ENCODE measurements at regions not wholly inside any gene's neighbourhood (a gene's known extent, or its start where the extent isn't known, plus 50 kb on each side); places are given as distances from the start of the nearest gene placed in this dataset.

DNA sequence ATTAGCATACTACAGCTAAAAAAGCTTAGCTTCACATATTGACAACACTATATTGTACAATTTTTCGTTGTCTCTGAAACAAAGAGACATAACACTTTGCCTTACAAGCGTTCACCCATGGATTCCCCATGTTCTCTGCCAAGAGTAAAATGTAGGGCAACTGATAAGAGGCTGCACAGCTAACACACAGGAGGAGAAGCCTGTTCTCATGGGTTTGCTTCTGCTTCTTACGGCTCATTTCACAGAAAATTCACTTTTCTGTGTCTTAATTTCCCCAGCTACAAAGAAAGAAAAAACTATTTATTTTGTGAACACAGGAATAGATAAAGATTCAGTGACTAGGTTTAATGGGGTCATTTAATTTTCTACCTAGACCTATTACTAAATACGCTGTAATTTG, 182.8 kb upstream of the DLGAP1 start:
- no peak overlapping the region for H3K4me3 ChIP-seq
- WGBS, 10 experiments: 5 to 100% (median 60%) methylated on average over 2 to 4 of the region's 4 CpGs; no CpG with 5 or more reads in 1 of the 10 experiments
- in situ Hi-C loops (cut with MboI; ENCODE audit: low pct_unique_long_range_greater_than_20kb in 2 of 9, low sequenced_read_pairs in 9 of 9, unreplicated experiment in 9 of 9): no loop called here
- peaks cover 13 to 18% of the 10 kb centered on the region in 2 donors for H3K4me1 ChIP-seq (replicated peaks in 1 of 2)
- ATAC-seq (replicated peaks in 6 of 8): no peak
- no peak overlapping the region for H3K27ac ChIP-seq

GRCh38 chr18:4636967-4637366, 181.9 kb upstream of the DLGAP1 start:
- in situ Hi-C loops (cut with MboI; ENCODE audit: low pct_unique_long_range_greater_than_20kb in 2 of 9, low sequenced_read_pairs in 9 of 9, unreplicated experiment in 9 of 9): no loop called here

GRCh38 chr18:4631239-4631638, 176.1 kb upstream of the DLGAP1 start:
- WGBS, 10 experiments: 0 to 100% (median 91%) methylated on average over 1 to 6 of the region's 6 CpGs; no CpG with 5 or more reads in 2 of the 10 experiments
- Histone ChIP-seq H3K4me1 (replicated peaks in 1 of 2) (no peaks in the 10 kb centered on the region), H3K27ac (no peak overlapping the region), H3K4me3 (no peak overlapping the region)
- in situ Hi-C loops (cut with MboI; ENCODE audit: low pct_unique_long_range_greater_than_20kb in 2 of 9, low sequenced_read_pairs in 9 of 9, unreplicated experiment in 9 of 9): no loop called here
- no peak for ATAC-seq (replicated peaks in 6 of 8)

More at GRCh38 chr18:4636967-4637366, 181.9 kb upstream of the DLGAP1 start:
- Histone ChIP-seq H3K4me3 (no peak overlapping the region), H3K4me1 (replicated peaks in 1 of 2) (peaks cover 10 to 14% of the 10 kb centered on the region in 2 donors), H3K27ac (no peak overlapping the region)
- 0 to 100% (median 65%) methylated on average over 1 to 3 of the region's 4 CpGs; no CpG with 5 or more reads in 3 of the 10 experiments for WGBS, 10 experiments
- peak in 5 of 8 experiments; percentile 65 to 91 (median 91) for ATAC-seq (replicated peaks in 6 of 8)

- Histone ChIP-seq H3K4me1 (replicated peaks in 1 of 2) (peaks cover 0 to 6% of the 10 kb centered on the region in 2 donors), H3K27ac (no peak overlapping the region), H3K4me3 (no peak overlapping the region)
- in situ Hi-C loops (cut with MboI; ENCODE audit: low pct_unique_long_range_greater_than_20kb in 2 of 9, low sequenced_read_pairs in 9 of 9, unreplicated experiment in 9 of 9): no loop called here
- peak in 5 of 8 experiments; percentile 52 to 89 (median 79) for ATAC-seq (replicated peaks in 6 of 8)
- WGBS, 10 experiments: 0 to 48% (median 30%) methylated on average over 1 to 3 of the region's 3 CpGs; no CpG with 5 or more reads in 1 of the 10 experiments
Measured at GRCh38 chr18:4605212-4605611, 150.1 kb upstream of the DLGAP1 start.

GRCh38 chr18:4603955-4604354, 148.8 kb upstream of the DLGAP1 start:
- in situ Hi-C loops (cut with MboI; ENCODE audit: low pct_unique_long_range_greater_than_20kb in 2 of 9, low sequenced_read_pairs in 9 of 9, unreplicated experiment in 9 of 9): no loop called here
- WGBS, 10 experiments: 0 to 100% (median 80%) methylated on average over 1 to 7 of the region's 7 CpGs; no CpG with 5 or more reads in 1 of the 10 experiments
- ATAC-seq (replicated peaks in 6 of 8): no peak
- no peak overlapping the region for H3K4me3 ChIP-seq
- no peak overlapping the region for H3K27ac ChIP-seq
- H3K4me1 ChIP-seq (replicated peaks in 1 of 2): peaks cover 0 to 6% of the 10 kb centered on the region in 2 donors

- 0 to 100% (median 66%) methylated on average over 1 to 4 of the region's 4 CpGs; no CpG with 5 or more reads in 2 of the 10 experiments for WGBS, 10 experiments
- in situ Hi-C loops (cut with MboI; ENCODE audit: low pct_unique_long_range_greater_than_20kb in 2 of 9, low sequenced_read_pairs in 9 of 9, unreplicated experiment in 9 of 9): no loop called here
- H3K4me1 ChIP-seq (replicated peaks in 1 of 2): no peaks in the 10 kb centered on the region
- no peak for ATAC-seq (replicated peaks in 6 of 8)
- no peak overlapping the region for H3K27ac ChIP-seq
- H3K4me3 ChIP-seq: no peak overlapping the region
Measured at GRCh38 chr18:4599312-4599711, 144.2 kb upstream of the DLGAP1 start.

DNA sequence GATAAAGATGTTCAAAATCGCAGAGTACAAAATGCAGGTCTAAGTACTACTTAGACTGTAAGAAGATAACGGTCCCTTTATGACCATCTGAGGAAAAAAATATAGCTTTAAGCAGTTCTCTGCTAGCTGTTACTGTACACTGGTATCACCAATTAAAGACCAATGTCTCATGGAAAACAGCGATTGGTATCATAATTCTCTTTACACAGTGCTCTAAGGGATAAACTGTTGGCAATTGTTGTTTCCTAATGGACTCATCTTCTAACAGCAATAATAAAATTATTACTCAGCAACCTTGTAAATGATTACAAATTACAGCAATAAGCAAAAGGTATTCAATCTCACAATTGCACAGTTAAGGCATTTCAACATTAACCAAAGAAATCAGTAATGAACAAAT, 142.2 kb upstream of the DLGAP1 start:
- in situ Hi-C loops (cut with MboI; ENCODE audit: low pct_unique_long_range_greater_than_20kb in 2 of 9, low sequenced_read_pairs in 9 of 9, unreplicated experiment in 9 of 9): no loop called here
- H3K4me1 ChIP-seq (replicated peaks in 1 of 2): no peaks in the 10 kb centered on the region
- H3K4me3 ChIP-seq: no peak overlapping the region
- WGBS, 10 experiments: 4 to 100% (median 85%) methylated on average over 1 to 3 of the region's 3 CpGs
- H3K27ac ChIP-seq: no peak overlapping the region
- no peak for ATAC-seq (replicated peaks in 6 of 8)

DNA sequence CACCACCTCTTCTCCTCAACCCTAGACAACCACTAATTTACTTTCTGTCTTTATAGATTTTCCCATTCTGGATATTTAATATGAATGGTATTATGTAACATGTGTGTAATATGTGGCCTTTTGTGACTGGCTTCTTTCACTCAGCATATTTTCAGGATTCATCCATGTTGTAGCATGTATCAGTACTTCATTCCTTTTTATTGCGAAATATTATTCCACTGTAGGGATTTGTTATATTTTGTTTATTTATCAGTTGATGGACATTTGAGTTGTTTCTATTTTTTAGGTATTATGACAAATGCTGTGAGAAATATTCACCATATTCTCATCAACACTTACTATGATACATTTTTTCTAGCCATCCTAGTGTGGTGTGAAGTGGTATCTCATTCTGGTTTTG, 138.8 kb upstream of the DLGAP1 start:
- in situ Hi-C loops (cut with MboI; ENCODE audit: low pct_unique_long_range_greater_than_20kb in 2 of 9, low sequenced_read_pairs in 9 of 9, unreplicated experiment in 9 of 9): no loop called here
- Histone ChIP-seq H3K4me1 (replicated peaks in 1 of 2) (peaks cover 0 to 9% of the 10 kb centered on the region in 2 donors), H3K27ac (no peak overlapping the region), H3K4me3 (no peak overlapping the region)
- 0 to 100% (median 100%) methylated on average over 1 of the region's 1 CpG; no CpG with 5 or more reads in 1 of the 10 experiments for WGBS, 10 experiments
- no peak for ATAC-seq (replicated peaks in 6 of 8)

- H3K4me1 ChIP-seq (replicated peaks in 1 of 2): peaks cover 0 to 13% of the 10 kb centered on the region in 2 donors
- 0 to 100% (median 56%) methylated on average over 2 to 4 of the region's 4 CpGs; no CpG with 5 or more reads in 1 of the 10 experiments for WGBS, 10 experiments
- H3K4me3 ChIP-seq: no peak overlapping the region
- in situ Hi-C loops (cut with MboI; ENCODE audit: low pct_unique_long_range_greater_than_20kb in 2 of 9, low sequenced_read_pairs in 9 of 9, unreplicated experiment in 9 of 9): no loop called here
- peak in 1 of 8 experiments; percentile 76 for ATAC-seq (replicated peaks in 6 of 8)
- no peak overlapping the region for H3K27ac ChIP-seq
Measured at GRCh38 chr18:4593459-4593858, 138.4 kb upstream of the DLGAP1 start.

DNA sequence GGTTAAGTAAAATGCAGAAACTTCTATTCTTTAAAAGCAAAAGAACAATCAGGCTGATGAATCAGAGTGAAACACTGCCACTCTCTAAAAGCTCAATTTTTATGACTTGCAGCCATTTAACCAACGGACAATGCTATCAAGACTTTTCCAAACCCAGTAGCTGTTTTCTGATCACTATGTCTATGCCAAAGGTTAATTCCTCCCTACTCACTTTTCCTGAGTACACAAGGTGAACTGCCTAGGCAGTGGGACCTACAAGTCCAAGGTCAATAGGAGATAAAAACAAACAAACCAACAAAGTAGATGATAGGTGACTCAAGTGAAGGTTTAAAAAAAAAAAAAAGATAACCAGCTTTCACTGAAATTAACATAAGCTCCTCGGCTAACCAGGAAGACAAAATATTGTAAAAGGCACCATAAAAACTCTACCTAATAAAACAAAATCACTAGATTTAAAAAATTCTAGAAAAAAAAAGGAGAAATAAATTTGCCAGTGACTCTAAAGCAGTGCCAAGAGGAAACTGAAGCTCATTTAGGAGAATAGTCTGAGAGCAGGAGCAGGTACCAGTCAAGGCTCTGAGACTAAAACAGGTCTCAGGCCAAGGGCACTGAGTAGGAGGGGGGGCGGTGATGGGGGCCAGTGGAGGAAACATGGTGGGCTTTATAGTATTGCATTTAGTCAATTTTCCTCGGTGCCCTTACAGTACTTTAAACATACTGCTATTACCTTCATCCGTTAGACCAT, 134.1 kb upstream of the DLGAP1 start:
- 2 to 90% (median 63%) methylated on average over 1 to 5 of the region's 5 CpGs; no CpG with 5 or more reads in 1 of the 10 experiments for WGBS, 10 experiments
- ATAC-seq (replicated peaks in 6 of 8): no peak
- H3K4me3 ChIP-seq: no peak overlapping the region
- no peak overlapping the region for H3K27ac ChIP-seq
- peaks cover 13 to 43% of the 10 kb centered on the region in 2 donors for H3K4me1 ChIP-seq (replicated peaks in 1 of 2)
- in situ Hi-C loops (cut with MboI; ENCODE audit: low pct_unique_long_range_greater_than_20kb in 2 of 9, low sequenced_read_pairs in 9 of 9, unreplicated experiment in 9 of 9): no loop called here

- peak overlapping the region; percentile 33 to 87 for H3K27ac ChIP-seq
- H3K4me3 ChIP-seq: peak overlapping the region in 2 of 5 donors; percentile 4 to 23
- H3K4me1 ChIP-seq (replicated peaks in 1 of 2): peaks cover 13 to 43% of the 10 kb centered on the region in 2 donors
- ATAC-seq (replicated peaks in 6 of 8): peak in 5 of 8 experiments; percentile 50 to 60 (median 54)
- in situ Hi-C loops (cut with MboI; ENCODE audit: low pct_unique_long_range_greater_than_20kb in 2 of 9, low sequenced_read_pairs in 9 of 9, unreplicated experiment in 9 of 9): no loop called here
Measured at GRCh38 chr18:4587204-4587603, 132.1 kb upstream of the DLGAP1 start.

- in situ Hi-C loops (cut with MboI; ENCODE audit: low pct_unique_long_range_greater_than_20kb in 2 of 9, low sequenced_read_pairs in 9 of 9, unreplicated experiment in 9 of 9): no loop called here
- WGBS, 10 experiments: 0 to 36% (median 13%) methylated on average over 1 to 2 of the region's 2 CpGs; no CpG with 5 or more reads in 1 of the 10 experiments
- peak in 5 of 8 experiments; percentile 99 to 100 (median 100) for ATAC-seq (replicated peaks in 6 of 8)
Measured at GRCh38 chr18:4586731-4587130, 131.6 kb upstream of the DLGAP1 start.

DNA sequence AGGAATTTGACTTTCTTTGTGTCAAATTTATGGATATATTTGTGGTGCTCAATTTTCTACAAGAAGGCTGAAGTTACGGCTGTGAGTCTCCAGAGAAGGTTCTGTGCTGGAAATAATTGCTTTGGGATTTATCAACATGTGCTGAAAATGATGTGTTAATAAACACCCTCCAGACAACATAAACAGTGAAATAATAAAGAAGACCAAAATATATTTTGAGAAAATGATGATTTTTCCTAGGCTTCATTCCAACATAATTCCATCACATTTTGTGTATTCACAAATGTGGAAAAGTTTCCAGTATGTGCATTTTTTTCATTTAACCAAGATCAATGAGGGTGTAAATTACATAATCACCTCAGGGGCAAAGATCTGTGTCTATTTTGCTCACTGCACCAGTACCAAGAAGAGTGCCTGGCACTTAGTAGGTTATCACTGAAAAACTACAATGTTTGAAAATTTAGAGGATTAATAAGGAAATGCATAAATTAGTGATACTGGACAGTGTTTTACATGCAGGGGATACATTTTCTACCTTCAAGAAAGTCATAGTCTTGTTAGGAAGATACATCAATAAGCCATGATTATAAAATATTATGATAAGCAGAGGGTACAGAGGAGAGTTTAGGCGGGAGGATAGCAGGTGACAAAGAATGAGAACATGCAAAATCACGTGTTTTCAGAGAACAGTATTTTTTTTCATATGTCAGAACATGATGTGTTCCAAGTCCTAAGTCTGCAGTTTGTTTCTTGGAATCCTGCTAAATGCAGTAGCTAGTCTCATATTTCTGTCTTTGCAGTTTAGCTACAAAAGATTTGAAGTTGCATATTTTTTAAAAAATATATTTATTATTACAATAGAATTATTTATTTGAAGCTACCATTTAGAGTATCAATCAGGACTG, 127.6 kb upstream of the DLGAP1 start:
- WGBS, 10 experiments: 0 to 92% (median 67%) methylated on average over 1 to 3 of the region's 3 CpGs; no CpG with 5 or more reads in 1 of the 10 experiments
- in situ Hi-C loops (cut with MboI; ENCODE audit: low pct_unique_long_range_greater_than_20kb in 2 of 9, low sequenced_read_pairs in 9 of 9, unreplicated experiment in 9 of 9): no loop called here
- no peak for ATAC-seq (replicated peaks in 6 of 8)
- Histone ChIP-seq H3K4me1 (replicated peaks in 1 of 2) (peaks cover 13 to 22% of the 10 kb centered on the region in 2 donors), H3K27ac (no peak overlapping the region), H3K4me3 (no peak overlapping the region)

More at GRCh38 chr18:4586731-4587130, 131.6 kb upstream of the DLGAP1 start:
- Histone ChIP-seq H3K27ac (peak overlapping the region; percentile 33 to 87), H3K4me1 (replicated peaks in 1 of 2) (peaks cover 13 to 43% of the 10 kb centered on the region in 2 donors), H3K4me3 (peak overlapping the region in 2 of 5 donors; percentile 4 to 23)

Data from motor neuron (in vitro differentiated cells).